Fibroblast of mammary gland (primary cell): ENCODE measurements at regions not wholly inside any gene's neighbourhood (a gene's known extent, or its start where the extent isn't known, plus 50 kb on each side); places are given as distances from the start of the nearest gene placed in this dataset.

ENCODE experiments used
- DNase-seq: peaks from one replicate; pipeline ENCODE4 v3.0.0-alpha.2; 2010; ENCODE audit warnings: low read depth
- H3K4me3 ChIP-seq: 2 replicates; pipeline ENCODE4 v1.5.1; 2011; ENCODE audit warnings: low read depth, mild to moderate bottlenecking, low read length, moderate library complexity; ENCODE audit not compliant: control insufficient read depth
- CTCF ChIP-seq: conservative IDR thresholded peaks from 2 replicates; pipeline ENCODE4 v1.5.1; 2011; ENCODE audit warnings: low read depth, low read length, inconsistent platforms; ENCODE audit not compliant: control insufficient read depth, insufficient read depth

DNA sequence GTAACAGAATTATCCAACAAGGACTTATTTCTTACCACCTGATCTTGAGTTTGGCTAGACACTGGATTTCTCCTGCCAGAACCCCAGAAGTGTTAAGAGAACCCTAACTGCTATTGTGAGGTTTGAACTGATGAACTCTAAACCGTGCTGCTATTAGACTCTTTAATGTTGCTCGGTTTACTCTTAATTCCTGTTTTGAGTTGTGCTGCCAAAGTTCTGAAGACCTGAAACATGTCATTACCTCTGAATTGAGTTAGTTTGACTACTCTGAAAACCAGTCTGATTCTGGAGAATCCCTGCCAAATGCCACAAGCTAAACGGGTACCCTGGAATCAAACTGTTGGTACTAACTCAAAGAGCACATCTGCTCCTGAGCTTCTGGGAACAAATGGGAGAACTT lies 215.5 kb downstream of the KLF12 start:
- DNase-seq: no peak
- no peak for TF ChIP-seq CTCF
- H3K4me3 ChIP-seq: no peak overlapping the region

- TF ChIP-seq CTCF: no peak
- DNase-seq: peak; percentile 75
- no peak overlapping the region for H3K4me3 ChIP-seq
These were observed 220.3 kb downstream of the KLF12 start for GRCh38 chr13:73913751-73914518.

DNA sequence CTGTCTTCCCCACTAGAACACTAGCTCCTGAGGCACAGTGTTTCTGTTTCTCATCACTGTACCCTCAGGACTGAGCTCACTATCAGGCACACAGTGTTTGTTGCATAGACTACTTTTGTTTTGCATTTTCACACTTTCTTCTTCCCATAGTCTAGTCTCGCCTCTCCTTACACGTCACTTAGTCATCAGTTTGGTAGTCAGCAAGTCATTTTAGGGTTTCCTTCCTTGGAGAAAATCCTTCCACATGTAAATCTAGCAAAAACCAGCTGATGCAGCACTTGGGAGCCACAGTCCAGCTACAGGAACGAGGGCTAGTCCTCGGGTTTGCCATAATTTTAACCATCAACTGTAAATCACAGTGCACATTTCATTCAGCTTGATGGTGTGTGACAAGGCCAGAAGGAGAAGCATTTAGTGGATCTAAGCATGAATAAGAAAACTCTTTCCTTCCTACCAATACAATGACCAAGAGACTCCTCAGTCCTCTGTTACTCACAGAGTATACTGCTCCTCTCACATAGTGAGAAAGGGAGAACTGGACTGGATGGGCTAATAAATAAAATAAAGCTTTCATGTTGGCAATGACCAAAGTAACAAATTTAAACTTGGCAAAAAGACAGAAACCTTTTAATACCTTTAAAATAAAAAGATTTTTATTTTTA lies 221.0 kb downstream of the KLF12 start:
- DNase-seq: peak; percentile 59
- TF ChIP-seq CTCF: no peak
- no peak overlapping the region for H3K4me3 ChIP-seq

GRCh38 chr13:73911361-73911760 lies 222.8 kb downstream of the KLF12 start:
- no peak overlapping the region for H3K4me3 ChIP-seq
- no peak for DNase-seq
- no peak for TF ChIP-seq CTCF

DNA sequence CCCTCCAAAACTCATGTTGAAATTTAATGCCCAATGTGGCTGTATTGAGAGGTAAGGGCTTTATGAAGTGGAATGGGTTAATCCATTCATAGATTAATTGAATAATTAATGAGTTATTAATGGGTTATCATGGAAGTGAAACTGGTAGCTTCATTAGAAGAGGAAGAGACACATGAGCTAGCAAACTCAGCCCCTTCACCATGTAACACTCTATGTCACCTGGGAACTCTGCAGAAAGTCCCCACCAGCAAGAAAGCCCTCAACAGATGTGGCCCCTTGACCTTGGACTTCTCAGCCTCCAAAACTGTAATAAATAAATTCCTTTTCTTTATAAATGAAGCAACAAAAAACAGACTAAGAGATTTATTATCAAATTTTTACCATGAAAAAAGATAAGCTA lies 223.5 kb downstream of the KLF12 start:
- no peak overlapping the region for H3K4me3 ChIP-seq
- DNase-seq: no peak
- no peak for TF ChIP-seq CTCF

- no peak for DNase-seq
- H3K4me3 ChIP-seq: no peak overlapping the region
- no peak for TF ChIP-seq CTCF
These were observed 225.4 kb downstream of the KLF12 start for GRCh38 chr13:73908809-73909208.
